ENCODE measurements at regions not wholly inside any gene's neighbourhood (a gene's known extent, or its start where the extent isn't known, plus 50 kb on each side); places are given as distances from the start of the nearest gene placed in this dataset.

GRCh38 chr6:137343241-137343640 lies 124.1 kb upstream of the IFNGR1 start (continued):
- TF ChIP-seq CTBP2 (IDR thresholded peaks at IDR 0.05; ENCODE audit: borderline replicate concordance, insufficient read depth, insufficient read length, low read length) (no peak), SP1 (IDR thresholded peaks at IDR 0.05; ENCODE audit: low read depth, low read length) (no peak), SIX5 (IDR thresholded peaks at IDR 0.05; ENCODE audit: low read depth, low read length) (no peak)

All from H1 (cell line).